PC-9 (cell line): ENCODE measurements at regions not wholly inside any gene's neighbourhood (a gene's known extent, or its start where the extent isn't known, plus 50 kb on each side); places are given as distances from the start of the nearest gene placed in this dataset.

Source experiments
- CTCF ChIP-seq: fragments of 200-600 bp; sonication (generic); conservative IDR thresholded peaks from 2 replicates; pipeline ENCODE4 v1.6.1; 2017; ENCODE audit warnings: mixed run types, antibody characterized with exemption, mild to moderate bottlenecking, moderate library complexity
- EZH2 ChIP-seq: fragments of 200-600 bp; sonication (generic); IDR thresholded peaks from 2 replicates; pipeline ENCODE4 v1.8.0; 2017; ENCODE audit warnings: antibody characterized with exemption, low read depth

DNA sequence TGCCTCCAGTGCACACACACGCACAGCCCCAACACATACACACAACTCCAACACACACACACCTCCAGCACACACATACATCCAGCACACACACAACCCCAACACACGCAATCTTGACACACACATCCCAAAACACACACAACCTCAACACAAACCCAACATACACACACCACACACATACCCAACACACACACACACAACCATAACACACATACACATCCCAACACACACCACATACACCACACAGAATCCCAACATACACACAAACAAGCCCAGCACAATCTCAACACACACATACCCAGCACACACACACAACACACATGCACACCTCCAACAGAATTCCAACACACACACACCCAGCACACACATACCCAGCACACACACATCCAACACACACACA, 301.1 kb downstream of the ABCC12 start:
- TF ChIP-seq CTCF (no peak), EZH2 (no peak)
